Astrocyte (in vitro differentiated cells and primary cell): ENCODE measurements at regions not wholly inside any gene's neighbourhood (a gene's known extent, or its start where the extent isn't known, plus 50 kb on each side); places are given as distances from the start of the nearest gene placed in this dataset.

ENCODE experiments used
- CTCF ChIP-seq: IDR thresholded peaks from 2 replicates; pipeline ENCODE4 v1.5.1; 2011; ENCODE audit warnings: low read depth, mild to moderate bottlenecking, inconsistent platforms, low read length, moderate library complexity; ENCODE audit not compliant: insufficient read depth
- EZH2 ChIP-seq: IDR thresholded peaks from 2 replicates; pipeline ENCODE4 v1.6.1; 2012; ENCODE audit warnings: mild to moderate bottlenecking, low read length, inconsistent platforms; ENCODE audit not compliant: insufficient read depth

- TF ChIP-seq CTCF (no peak), EZH2 (no peak)
Observed at GRCh38 chr3:159770998-159771397, 217.6 kb upstream of the IL12A start.
